Right lung (tissue), 2 donors: ENCODE measurements at regions not wholly inside any gene's neighbourhood (a gene's known extent, or its start where the extent isn't known, plus 50 kb on each side); places are given as distances from the start of the nearest gene placed in this dataset.
A peak's percentile ranks its signal among the peaks of the same experiment; 100 is the strongest.
"Not testable (repeated sequence)": the region's sequence is repeated elsewhere in the genome, so short reads cannot be mapped to it uniquely, and the experiment has no call there.

Experiments used
- DNase-seq, 2 donors: peaks; one replicate each; pipeline ENCODE4 v3.0.0-alpha.2; 2013

DNA sequence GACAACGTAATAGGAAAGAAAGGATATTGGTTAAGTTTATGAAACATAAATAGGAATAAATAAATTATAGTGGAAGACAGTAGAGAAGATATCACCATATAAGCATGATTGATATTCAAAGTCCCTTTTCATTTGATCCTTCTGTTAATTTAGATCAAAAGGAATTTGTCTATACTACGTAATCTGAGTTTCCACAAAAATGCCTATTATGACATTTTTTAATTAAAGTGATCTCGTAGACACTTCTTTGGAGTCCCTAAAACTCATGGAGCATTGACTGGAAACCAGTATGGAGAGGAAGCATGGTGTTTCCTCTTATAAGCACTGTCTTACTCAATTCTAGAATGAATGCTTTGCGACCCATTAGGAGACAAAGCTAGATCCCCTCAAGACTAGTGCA is 411.4 kb upstream of the SPHKAP start:
- no peak for DNase-seq

DNA sequence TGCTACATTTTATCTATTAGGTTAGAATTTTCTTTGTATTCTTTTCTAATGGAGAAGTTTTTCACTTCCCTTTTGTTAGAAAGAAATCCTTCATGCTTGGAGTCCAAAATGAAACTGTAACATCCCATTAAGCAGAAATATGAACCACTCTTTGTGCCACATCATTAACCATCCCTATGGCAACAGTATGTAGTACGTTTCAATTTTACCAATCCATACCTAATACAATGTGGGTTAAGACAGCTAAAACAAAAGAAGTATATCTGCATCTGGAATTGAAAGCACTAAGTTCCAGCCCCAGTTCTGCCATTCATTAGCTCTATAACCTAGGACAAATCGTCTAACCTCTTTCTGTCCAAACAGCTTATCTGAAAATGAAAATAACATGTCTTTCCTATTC is 409.2 kb upstream of the SPHKAP start:
- no peak for DNase-seq

DNA sequence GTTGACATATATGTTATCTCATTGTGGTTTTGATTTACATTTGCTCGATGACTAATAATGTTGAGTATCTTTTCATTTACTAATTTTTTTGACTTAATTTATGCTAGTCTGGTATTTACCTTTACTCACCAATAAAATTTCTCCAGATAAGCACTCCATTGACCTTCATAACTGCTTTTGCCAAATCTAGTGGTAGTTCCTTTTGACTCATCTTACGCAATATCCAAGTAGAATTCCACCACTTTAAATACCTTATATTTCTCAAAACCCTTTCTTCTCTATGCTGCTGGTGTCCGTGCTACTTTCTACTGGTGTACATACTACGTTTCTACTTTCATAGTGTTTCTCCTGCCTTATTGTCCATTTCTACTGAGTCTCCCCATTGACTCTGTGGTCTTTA is 407.6 kb upstream of the SPHKAP start:
- DNase-seq = no peak

DNA sequence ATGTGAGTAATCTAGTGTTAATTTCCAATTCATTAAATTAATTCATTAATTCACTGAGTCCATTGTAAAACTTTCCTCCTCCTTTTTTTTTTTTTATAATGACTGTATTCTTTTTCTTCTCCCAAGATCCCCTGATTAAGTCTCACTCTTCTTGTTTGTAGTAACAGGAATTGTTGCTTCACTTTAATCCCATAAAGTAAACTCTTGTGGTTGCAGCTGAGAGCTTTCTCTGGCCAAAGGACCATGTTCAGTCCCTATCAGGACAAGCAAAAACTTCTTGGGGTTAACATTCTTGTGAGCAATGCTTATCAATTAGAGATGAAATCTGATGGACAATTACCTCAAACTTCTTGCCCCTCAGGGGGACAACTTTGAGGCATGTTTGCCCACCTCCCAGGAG is 400.2 kb upstream of the SPHKAP start:
- no peak for DNase-seq

DNA sequence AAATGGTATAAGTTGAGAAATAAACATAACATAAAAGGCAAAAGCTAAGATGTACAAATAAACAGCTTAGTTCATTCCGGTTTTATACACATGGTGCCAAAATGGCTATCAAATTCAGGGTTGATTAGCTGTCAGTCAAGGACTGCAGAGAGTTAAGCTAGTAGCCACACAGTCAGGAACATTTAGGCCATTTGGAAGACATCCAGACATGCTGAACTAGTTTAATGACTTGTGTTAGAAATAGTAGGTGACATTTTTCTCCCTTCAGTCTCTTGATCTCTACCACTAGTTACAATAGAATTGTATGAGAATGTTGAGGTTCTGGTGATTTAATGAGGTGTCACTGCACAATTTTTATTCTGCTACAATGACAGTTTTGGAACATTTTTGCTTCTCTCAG is 394.4 kb upstream of the SPHKAP start:
- peak; percentile 51 to 57 for DNase-seq

DNA sequence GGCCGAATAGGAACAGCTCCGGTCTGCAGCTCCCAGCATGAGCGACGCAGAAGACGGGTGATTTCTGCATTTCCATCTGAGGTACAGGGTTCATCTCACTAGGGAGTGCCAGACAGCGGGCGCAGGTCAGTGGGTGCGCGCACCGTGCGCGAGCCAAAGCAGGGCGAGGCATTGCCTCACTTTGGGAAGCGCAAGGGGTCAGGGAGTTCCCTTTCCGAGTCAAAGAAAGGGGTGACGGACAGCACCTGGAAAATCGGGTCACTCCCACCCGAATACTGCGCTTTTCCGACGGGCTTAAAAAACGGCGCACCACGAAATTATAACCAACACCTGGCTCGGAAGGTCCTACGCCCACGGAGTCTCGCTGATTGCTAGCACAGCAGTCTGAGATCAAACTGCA is 386.8 kb upstream of the SPHKAP start:
- DNase-seq = not testable (repeated sequence)

DNA sequence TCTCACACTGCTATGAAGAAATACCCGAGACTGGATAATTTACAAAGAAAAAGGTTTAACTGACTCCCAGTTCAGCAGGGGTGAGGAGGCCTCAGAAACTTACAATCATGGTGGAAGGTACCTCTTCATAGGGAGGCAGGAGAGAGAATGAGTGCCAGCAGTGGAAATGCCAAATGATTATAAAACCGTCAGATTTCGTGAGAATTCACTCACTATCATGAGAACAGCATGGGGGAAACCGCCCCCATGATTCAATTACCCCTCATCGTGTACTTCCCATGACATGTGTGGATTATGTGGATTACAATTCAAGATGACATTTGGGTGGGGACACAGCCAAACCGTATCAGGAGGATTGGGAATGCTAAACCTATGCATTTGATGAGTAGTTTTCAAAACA is 380.3 kb upstream of the SPHKAP start:
- DNase-seq = no peak

DNA sequence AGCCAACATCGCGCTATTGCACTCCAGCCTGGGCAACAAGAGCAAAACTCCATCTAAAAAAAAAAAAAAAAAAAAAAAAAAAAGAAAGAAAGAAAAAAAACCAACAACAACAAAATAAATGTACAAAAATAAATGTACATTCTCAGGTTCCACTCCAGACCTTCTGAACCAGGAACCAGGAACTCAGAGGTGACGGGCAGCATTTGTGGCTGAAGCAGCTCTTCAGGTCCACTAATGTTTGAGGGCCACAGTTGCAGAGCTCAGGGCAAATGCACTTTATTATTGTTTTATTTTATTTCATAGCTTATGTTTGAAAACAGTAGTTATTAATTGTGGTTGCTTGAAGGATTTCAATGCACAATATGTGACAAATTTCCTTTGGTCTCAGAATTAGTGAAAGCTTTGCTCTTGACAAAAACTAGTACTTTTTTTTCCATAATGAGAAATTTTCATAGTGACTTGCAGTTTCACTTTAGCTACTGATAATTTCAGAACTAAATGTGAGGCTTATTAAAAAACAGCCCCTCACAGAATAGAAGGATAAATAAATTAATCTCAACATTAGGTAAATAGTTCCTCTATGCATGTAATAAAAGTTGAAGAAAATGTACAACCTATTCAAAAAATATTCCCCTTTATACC is 378.4 kb upstream of the SPHKAP start:
- DNase-seq = no peak

DNA sequence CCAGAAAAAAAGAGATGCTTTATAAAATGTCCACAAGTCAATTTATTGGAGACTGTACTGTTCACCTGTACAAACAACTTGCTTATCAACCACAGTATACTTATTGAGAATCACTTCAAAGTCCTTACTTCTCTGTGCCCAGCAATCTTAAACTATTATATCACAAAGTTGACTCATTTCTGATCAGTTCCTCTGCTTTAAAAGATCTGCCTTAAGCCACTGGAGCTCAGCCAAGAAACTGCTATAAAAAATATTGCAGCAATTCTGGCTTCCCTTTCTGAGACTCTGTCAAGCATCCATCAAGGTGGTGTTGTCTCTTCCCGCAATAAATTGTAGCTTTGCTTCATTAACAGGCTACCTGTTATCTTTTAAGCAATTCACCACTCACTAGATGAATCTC is 375.2 kb upstream of the SPHKAP start:
- no peak for DNase-seq

DNA sequence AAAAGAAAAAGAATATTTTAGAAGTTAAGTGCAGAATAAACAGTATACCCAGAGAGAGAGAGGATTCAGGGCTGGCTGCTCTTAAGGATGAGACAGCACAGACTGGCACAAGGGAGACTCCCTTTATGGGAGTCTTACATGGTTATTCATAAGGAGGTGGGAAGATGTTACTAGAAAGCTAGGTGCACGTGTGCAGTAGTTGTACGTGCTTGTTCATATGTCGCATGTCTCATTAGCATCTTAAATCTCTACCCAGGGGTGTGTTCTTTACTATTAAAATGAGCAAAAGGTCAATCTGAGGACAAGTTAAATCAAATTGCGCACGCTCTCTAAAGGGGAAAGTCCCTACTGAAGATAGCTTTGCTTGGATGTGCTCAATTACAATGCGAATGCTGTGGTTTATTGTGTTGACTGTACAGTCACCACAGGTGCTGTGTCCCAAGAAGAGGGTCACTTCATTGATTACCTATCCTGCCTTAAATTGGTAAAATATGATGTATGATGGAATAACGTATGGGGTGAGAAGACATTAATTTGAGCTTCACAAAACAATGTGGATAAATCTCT is 368.0 kb upstream of the SPHKAP start:
- no peak for DNase-seq

DNA sequence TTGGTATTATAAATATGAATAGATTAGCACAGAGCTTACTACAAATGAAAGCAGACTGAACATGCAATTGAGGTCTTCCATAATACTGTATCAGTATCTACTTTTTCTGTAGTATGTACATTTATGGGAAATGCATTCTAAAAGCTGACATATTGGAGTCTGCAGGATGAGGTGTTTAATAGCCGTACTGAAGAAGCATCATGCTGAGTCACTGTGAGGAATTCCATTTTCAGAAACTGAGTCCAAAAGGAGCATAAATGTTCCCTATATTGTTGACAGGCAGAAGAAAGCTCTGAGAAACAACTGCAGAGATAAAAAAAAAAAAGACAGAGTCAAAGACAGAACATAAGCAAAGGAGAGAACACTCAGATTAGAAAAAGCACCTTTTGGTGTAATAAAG is 366.7 kb upstream of the SPHKAP start:
- DNase-seq = no peak

DNA sequence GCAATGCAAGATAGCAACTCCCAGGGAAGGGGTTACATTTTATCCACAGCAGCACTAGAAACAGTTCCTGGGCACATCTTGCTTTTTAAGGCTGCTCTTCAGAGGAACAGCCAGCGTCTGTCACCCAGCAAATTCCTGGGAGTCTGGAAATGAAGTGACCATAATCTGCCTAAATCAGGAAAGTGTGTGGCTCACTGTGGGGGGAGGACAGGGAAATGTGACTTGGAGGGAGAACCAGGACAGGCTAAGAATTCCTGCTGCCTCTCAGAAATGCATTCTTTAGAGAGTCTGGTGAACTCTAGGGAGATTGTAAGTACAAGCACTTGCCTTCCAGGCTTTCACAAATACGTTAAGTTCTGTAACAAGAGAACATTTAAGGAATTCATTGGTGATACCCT is 364.3 kb upstream of the SPHKAP start:
- DNase-seq = peak in 1 of 2 donors; percentile 2

DNA sequence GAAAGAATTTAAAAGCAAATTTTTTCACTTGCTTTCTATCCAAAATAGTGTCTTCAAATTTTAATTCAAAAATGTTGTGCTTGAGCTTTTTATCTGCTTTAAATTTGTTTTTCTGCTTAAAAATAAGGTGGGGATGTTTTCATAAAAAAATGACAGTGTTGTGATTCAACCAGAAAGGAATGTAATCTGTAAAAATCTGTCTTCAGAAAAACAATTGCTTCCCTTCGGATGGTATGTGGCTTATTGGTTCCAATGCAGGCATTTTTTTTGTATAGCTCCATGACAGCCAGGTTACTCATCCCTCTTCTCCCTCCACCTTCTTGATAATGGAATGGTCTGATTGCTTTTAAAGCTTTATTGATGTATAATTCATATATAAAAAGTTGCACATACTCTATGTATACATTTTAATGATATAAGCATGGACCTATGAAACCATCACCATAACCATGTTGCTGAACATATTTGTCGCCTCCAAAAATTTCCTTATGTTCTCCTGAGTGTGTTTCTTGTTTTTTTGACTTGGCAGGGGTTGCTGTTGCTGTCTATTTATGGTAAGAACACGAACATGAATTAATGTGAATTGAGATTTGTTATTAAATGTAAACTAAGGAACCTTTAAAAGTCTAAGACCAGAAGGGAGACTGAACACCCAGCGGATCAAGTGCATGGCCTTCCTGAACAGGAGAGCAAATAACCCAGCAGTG is 363.7 kb upstream of the SPHKAP start:
- DNase-seq = no peak

DNA sequence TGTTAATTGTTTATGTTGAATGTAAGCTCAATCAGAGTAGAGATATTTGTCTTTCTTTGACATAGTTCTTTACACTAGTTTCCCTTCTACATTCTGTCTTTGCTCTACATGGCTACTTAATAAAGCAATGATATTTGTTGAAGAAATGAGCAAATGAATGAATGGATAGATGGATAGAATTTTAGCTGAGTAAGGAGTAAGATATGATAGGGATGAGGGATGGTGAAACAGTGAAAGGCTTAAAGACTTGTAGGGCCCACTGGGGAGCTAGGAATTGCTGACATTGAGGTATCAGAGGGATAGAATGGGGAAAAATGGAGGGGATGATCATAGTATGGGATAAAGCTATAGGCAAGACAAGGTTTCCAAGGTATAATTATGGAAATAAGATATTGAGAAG is 361.6 kb upstream of the SPHKAP start:
- no peak for DNase-seq

DNA sequence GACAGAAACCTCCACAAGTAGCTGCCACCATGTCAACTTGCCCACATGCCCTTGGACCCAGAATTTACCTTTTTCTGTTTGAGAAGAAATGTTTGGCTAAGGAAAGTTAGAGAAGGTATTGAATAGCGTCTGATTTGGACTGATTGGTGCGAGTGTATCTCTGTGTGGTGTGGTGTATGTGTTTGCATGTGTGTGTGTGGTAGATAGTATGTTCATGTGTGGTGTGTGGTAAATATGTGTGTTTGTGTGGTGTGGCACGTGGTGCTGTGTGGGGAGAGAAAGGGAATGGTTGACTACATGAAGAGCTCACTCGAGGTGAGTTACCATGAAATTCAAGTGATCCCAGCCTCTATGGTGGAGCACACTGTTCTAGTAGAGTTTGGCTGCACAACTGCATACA is 360.8 kb upstream of the SPHKAP start:
- no peak for DNase-seq

DNA sequence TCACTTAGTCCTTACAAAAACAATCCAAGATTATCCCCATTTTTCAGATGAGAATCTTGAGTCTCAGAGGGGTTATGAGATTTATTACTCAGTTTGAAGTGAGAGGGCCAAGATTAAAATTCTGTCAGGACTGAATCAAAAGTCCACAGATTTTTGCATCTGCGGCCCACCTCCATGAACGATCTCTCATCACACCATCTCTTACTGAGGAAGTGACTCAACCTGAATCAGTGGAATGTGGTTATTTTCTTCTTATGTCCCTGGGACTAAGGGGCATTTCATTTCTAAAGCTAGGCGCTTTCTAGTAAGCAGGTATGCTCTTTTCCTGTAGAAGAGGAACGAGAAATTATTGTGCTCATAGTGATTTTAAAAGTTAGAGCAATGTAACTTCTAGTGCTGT is 360.3 kb upstream of the SPHKAP start:
- DNase-seq = no peak

DNA sequence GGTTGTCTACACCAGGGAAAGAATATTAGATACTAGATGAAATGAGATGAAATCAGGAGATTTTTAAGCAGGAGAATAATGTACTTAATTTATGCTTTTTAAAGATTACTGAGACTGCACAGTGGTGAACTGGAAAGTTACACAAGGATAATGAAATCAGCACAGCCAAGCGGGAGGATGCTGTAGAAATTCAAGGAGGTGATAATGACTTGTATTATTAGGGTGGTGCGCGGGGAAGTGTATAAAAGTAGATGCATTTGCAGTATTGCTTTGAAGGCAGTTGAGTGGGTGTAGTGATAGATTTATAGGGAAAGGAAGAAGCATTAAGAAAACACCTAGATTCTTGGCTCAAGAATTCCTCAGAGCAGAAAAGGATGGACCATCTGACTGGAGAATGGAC is 359.5 kb upstream of the SPHKAP start:
- DNase-seq = no peak

DNA sequence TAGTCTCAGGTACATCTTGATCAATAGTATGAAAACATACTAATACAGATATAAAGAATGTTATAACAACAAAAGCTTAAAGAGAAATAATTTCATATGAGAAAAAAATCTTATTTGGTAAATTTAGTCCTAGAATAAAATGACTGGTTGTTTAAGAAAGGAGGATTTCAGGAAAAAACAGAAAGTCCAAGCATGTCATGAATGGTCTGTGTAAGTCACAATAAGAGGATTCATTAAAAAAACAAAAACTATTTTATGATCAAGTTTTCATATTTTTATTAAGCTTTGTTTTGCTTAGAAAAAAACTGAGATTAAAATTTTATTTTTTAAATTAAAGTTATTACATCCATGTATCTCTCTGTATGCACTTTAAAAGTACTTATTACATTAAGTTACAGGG is 353.9 kb upstream of the SPHKAP start:
- DNase-seq = no peak

DNA sequence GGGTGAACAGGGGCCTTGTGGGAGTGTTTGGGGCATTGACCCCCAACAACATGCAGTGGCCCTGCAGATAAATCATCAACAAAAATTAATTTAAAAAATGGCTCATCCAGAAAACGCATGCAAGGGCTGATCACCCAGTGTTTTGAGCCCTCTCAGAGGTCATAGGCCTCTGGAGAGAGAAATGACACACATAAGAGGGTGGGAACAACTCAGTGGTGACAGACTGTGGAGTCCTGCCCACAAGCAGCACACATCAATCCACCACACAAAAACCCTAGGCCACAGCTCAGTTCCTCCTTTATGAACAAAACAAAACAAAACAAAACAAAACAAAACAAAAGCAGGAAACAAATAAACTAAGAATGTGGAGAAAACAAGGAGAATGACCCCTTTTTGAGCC is 351.7 kb upstream of the SPHKAP start:
- DNase-seq = no peak

DNA sequence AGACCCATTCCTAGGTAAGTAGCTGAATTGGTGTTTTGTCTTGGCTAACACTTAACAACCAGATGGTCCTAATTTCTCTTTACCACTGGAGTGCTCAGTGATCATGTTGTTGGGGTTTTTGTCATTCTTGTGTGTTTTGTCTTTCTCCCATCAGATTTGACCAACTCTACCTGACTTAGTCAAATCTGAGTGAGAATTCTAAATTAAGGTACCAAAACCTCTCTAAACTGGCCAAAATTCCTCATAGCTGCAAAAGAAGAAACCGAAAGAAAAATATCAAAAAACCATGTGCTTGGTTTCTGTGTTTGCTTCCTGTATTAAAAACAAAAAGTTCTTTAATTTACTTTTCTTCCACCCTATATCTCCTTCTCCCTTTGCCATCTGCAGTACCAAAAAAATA is 350.7 kb upstream of the SPHKAP start:
- no peak for DNase-seq

DNA sequence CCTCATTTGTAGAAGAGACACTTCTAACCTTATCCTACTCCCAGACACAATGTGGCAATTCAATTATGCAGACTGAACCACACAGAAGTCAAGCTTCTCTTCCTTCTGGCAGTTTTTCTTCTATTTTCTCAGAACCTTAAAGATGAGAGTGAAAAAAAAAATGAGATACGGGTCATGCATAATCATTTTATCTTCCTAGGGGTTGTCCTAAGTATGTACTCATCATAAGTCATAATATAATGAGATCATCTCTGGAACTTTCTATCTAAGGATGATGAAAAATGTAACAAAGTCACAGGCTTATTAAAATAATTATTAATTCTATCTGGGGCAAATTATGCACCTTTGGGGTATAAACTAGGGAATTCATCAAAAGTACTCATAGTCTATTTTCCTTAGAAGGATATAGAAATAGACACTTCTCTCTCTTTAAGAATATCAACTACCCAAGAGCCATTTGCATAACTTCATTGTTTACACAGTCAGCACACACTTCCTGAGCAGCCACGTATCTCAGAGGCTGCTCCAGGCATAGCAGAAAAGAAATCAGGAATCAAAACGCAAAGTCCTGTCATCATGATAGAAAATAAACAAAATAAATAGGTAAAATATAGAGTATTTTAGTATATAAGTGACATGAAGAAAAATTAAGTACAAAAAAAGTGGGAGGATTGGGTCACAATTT is 345.9 kb upstream of the SPHKAP start:
- no peak for DNase-seq

DNA sequence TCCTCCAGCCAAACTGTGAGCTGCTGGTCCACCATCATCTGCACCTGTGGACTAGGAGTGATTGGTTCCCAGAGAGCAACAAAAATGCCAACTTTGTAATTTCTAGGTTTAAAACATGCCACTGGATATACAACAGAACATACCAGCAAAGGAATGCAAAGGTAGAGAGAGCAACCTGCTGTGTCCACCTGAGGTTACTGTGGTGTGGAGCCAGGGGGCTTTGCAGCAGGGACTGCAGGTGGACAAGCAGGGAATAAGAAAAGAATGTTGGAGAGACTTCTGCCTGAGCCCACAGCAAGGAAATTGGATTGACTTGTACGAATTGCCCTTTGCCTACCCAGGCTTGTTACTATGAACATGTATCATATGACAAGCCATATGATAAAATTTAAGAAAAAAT is 345.2 kb upstream of the SPHKAP start:
- no peak for DNase-seq

DNA sequence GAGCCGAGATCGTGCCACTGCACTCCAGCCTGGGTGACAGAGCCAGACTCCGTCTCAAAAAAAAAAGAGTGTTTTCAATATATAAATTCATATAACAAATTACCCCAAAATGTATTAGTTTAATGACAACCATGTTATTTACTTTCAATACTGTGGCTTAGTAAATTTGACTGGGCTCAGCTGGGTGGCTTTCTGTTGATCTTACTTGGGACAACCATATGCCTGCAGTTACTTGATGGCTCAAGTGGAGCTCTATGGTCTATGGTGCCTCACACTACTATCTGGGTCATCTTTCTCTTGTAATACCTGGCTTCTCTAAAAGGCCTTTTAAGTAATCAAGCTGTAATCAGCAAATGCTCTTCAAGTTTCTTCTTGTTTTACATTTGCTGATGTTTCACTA is 341.5 kb upstream of the SPHKAP start:
- no peak for DNase-seq
